NCI-H2081 treated with DMSO at 0.1 percent for 48 hours (cell line): ENCODE measurements at regions not wholly inside any gene's neighbourhood (a gene's known extent, or its start where the extent isn't known, plus 50 kb on each side); places are given as distances from the start of the nearest gene placed in this dataset.

Source experiments
- DNase-seq: peaks from one replicate; lab custom pipeline; 2025; lab: John Stamatoyannopoulos, UW

GRCh38 chr6:170113141-170113540 is 177.7 kb downstream of the DLL1 start:
- no peak for DNase-seq

- DNase-seq, result no peak
Observed at GRCh38 chr6:170112583-170112860, 178.4 kb downstream of the DLL1 start.

GRCh38 chr6:170111816-170112582 is 178.9 kb downstream of the DLL1 start:
- DNase-seq, result no peak

GRCh38 chr6:170111141-170111664 is 179.7 kb downstream of the DLL1 start:
- DNase-seq, result no peak

- no peak for DNase-seq
Observed at GRCh38 chr6:170110201-170111140, 180.4 kb downstream of the DLL1 start.

- no peak for DNase-seq
Observed at GRCh38 chr6:170108890-170109587, 181.8 kb downstream of the DLL1 start.

DNA sequence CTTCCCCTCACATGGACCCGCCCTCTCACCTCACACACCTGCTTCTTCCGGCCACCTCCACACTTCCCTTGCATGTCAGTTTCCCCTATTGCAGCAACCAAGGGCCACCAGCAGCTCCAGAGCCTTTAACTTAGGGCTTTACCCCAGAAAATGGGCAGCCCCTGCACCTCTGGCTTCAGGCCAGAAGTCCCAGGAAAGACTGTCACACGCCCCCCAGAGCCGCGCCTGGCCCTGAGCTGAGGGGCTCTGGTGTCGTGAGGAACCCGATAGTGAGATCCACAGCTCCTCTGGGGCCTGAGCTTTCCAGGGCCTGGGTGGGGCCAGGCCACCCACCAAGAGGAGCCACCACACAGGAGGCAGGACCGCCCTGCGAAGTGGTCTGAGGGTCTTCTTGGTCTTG is 182.4 kb downstream of the DLL1 start:
- DNase-seq, result no peak

DNA sequence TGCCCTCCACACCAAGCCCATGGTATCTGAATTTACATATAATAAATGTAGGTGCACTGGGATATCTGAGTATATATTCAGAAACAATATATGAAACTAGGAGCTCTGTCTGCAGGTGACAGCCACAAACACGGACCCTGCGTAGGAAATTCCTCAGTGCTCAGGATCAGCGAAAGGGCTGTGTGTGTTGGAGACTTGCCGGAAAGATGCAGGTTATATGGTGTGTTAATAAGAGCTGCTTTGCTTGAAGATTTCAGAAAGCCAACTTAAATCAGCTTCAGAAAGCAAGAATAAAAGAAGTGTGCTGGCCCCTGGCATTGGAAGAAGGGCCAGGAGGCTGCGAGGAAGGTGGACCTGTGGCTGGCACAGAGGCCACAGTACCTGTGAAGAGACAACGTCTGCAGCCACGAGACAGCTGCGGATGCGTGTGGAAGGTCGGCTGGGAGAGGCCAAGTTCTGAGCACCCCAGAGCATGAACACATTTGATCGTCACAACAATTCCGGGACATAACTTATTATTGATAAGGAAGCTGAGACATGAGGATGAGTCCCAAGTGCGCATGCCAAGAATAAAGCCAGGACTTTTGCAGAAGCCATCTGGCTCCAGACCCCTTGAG is 183.2 kb downstream of the DLL1 start:
- no peak for DNase-seq

GRCh38 chr6:170106906-170107525 is 183.9 kb downstream of the DLL1 start:
- no peak for DNase-seq

DNA sequence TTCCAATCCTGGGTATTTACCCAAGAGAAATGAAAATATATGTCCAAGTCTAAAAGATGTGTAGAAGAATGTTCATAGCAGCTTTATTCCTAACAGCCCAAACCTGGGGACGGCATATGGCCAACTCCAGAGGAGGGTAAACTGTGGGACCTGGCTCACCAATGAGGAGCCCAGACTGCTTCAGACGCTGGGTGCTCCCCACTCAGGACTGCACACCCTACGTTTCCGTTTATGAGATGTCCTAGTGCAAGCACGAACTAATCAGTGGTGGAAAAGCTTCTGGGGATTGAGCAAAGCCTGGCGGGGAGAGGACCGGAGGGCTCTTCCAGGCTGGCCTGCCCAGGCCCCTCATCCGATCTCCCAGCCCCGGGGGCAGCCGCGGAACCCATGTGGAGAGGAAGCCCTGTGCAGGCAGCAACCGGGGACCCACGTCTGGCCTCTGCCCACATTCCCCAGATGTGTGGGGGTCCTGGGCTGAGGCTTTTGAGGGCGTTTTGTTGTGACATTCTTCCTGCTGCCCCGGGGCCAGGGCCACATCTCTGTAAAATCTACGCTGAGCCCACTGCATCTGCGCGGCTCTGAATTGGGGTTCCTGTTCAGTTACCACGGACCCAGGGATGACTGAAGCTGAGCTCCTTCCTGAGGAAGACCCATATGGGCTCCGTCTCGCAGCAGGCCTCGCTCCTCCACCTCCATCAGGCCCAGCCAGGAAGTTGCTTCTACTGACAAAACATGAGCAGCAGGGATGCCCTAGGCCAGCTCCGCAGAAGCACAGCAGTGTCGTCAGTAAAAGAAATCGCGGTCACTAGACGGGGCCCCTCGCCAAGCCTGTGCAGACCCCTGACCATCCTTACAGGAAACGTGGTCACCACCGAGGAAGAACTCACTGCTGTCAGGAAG is 188.0 kb downstream of the DLL1 start:
- no peak for DNase-seq

GRCh38 chr6:170102038-170102437 is 188.8 kb downstream of the DLL1 start:
- DNase-seq, result no peak

DNA sequence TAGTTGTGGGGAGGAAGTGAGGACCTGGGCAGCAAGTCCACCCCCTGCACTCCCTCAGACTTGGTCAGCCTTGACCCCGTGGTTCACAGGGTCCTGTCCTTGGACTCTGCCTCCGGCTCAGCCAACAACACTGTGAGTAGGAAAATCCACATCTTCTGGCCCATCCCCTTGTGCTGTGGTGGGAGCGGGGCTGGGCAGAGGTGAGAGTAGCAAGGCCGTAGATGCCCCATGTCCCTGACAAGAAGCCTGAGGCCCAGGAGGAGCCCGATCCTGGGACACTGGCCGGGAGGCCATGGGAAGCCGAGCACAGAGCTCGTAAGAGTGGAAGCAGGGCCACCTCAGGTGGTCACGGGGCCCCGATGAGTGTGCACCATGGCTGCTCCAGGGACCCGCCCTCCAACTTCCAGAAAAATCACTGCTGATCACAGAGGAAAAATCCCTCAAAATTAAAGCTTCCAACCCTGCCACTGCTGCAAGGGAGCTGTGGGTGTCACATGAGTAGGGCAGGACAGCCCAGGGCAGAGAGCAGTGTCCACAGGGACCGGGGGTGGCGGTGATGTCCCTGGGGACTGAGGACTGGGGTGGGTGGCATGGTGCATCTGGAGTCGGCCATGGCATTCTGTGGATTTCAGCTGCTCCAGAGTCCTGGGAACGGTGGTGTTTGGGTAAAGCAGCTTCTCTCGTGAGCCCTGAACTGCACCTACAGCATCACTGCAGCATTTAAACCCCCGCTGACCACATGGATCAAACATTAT is 189.4 kb downstream of the DLL1 start:
- no peak for DNase-seq

- no peak for DNase-seq
Observed at GRCh38 chr6:170100046-170100445, 190.8 kb downstream of the DLL1 start.

GRCh38 chr6:170099387-170099786 is 191.5 kb downstream of the DLL1 start:
- no peak for DNase-seq

- DNase-seq, result no peak
Observed at GRCh38 chr6:170098428-170099170, 192.3 kb downstream of the DLL1 start.

- no peak for DNase-seq
Observed at GRCh38 chr6:170097505-170098427, 193.1 kb downstream of the DLL1 start.

DNA sequence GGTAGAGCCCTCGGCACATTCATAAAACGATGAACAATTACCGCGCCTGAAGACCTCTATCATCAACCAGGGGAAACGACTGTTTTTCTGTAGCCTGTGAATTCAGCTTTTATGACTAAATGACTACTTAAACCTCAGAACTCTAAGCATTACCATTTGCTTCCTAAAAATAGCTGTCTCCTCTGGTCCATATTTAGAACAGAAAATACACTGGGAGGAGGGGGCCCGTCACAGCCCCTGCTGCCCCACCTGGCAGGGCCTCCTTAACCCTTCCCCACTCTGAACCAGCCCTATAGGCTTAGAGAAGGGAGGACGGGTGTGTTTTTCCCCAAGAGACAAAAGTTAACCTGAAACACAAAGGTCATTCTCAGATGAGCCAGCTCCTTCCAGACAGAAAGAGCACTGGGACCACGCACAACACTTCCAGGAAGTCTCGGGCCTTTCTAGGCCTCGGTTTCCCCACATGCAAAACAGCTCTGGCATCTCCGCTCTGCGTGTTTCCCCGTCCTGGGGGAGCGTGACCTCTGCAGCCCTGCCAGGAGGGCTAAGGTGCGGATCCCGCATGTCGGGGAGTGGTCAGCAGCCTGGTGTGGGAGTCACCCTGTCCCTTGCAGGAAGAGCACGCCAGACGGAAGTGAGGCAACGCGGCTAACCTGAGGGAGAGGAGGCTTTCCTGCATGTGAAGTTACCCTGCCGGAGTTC is 193.9 kb downstream of the DLL1 start:
- no peak for DNase-seq
